ENCODE measurements at regions not wholly inside any gene's neighbourhood (a gene's known extent, or its start where the extent isn't known, plus 50 kb on each side); places are given as distances from the start of the nearest gene placed in this dataset.

DNA sequence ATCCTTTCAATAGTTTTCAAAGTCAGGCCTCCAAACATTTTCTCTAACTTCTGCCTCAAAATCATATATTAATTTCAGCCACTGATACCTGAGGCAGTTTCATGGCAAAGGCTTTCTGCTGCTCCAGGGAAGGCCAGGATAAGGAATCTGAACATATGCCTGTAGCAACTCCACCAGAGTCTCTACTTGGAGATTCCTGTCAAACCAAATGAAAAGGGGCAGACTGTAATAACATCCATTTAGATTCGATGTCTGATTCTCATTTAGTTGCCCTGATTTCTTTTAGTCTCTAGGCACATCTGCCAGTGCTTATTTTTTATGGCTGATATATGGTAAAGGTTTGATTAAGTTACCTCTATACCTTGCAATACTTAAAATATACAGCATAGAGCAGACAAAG is 109.6 kb upstream of the ZNF385D start:
- no peak overlapping the region for H3K27ac Mint-ChIP-seq
- H3K4me3 Mint-ChIP-seq, result no peak overlapping the region
- DNase-seq (no peak), ATAC-seq (no peak)
- H3K9me3 ChIP-seq (ENCODE audit: control insufficient read depth, low read length, poor library complexity, severe bottlenecking), result peaks cover 4% of the 10 kb centered on the region
- no peaks in the 10 kb centered on the region for H3K27me3 Mint-ChIP-seq
- H3K4me1 Mint-ChIP-seq, result no peaks in the 10 kb centered on the region
- no peaks in the 10 kb centered on the region for H3K36me3 Mint-ChIP-seq (ENCODE audit: low read depth)

DNA sequence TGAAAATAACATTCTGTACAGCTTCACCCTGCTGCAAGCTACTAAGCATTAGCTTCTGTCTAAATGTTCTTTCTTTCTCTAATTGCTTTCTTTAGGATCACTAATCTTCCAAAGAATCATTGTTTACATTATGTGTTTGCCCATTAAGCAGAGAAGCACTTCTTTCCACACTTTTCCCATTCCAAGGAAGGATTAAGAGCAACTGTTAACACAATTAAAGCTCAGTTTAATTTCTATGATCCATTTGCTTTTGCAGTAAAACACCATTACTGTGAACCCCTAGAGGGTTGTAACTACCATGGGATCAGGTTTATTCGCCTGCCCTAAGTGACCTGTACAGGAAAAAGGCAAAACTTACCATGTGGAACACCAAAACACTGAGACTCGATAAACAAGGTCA is 125.8 kb upstream of the ZNF385D start:
- Mint-ChIP-seq H3K4me3 (no peak overlapping the region), H3K36me3 (ENCODE audit: low read depth) (no peaks in the 10 kb centered on the region), H3K27me3 (no peaks in the 10 kb centered on the region), H3K27ac (no peak overlapping the region), H3K4me1 (no peaks in the 10 kb centered on the region)
- ATAC-seq, result no peak
- no peak for DNase-seq
- H3K9me3 ChIP-seq (ENCODE audit: control insufficient read depth, low read length, poor library complexity, severe bottlenecking), result no peaks in the 10 kb centered on the region

GRCh38 chr3:21877214-21877754 is 126.3 kb upstream of the ZNF385D start:
- H3K27me3 Mint-ChIP-seq, result no peaks in the 10 kb centered on the region
- no peaks in the 10 kb centered on the region for H3K4me1 Mint-ChIP-seq
- no peak overlapping the region for H3K4me3 Mint-ChIP-seq
- DNase-seq (no peak), ATAC-seq (no peak)
- H3K9me3 ChIP-seq (ENCODE audit: control insufficient read depth, low read length, poor library complexity, severe bottlenecking), result no peaks in the 10 kb centered on the region
- H3K36me3 Mint-ChIP-seq (ENCODE audit: low read depth), result no peaks in the 10 kb centered on the region
- no peak overlapping the region for H3K27ac Mint-ChIP-seq

DNA sequence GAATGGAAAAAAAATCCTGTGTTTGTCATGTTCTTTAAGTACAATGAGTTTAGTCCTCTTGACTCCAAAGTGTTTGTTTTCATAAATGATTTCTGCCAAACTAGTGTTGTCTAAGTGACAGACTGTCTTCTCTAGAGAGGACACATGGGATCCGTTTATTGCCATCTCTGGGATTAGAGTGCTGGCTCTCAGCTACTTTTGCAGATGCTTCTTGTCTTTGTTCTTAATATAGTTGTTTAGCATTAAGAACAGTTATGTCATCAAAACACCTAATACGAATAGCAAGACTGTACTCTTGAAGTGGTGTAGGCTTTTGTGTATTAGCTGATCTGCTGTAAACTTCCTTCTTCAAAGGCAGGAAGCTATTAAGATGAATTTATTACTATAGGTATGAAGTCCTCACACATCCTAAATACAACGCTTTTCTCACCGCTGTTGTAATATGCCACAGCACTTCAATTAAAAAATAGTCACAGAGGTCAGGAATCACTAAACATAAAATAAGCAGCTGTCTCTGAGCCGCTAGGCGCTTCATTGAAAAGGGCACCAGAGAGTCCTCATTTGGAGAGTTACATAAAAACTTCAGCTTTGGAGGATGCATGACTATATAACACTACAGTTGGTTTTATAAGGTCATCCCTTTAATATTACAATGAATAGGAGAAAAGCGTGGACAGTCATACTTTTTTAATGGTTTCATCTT is 128.3 kb upstream of the ZNF385D start:
- Mint-ChIP-seq H3K27ac (no peak overlapping the region), H3K4me1 (no peaks in the 10 kb centered on the region), H3K36me3 (ENCODE audit: low read depth) (no peaks in the 10 kb centered on the region), H3K27me3 (no peaks in the 10 kb centered on the region), H3K4me3 (no peak overlapping the region)
- no peaks in the 10 kb centered on the region for H3K9me3 ChIP-seq (ENCODE audit: control insufficient read depth, low read length, poor library complexity, severe bottlenecking)
- DNase-seq (no peak), ATAC-seq (no peak)

GRCh38 chr3:21888656-21889055 is 137.6 kb upstream of the ZNF385D start:
- Mint-ChIP-seq H3K4me1 (no peaks in the 10 kb centered on the region), H3K27ac (no peak overlapping the region), H3K27me3 (no peaks in the 10 kb centered on the region), H3K4me3 (no peak overlapping the region), H3K36me3 (ENCODE audit: low read depth) (no peaks in the 10 kb centered on the region)
- ATAC-seq (no peak), DNase-seq (no peak)
- no peaks in the 10 kb centered on the region for H3K9me3 ChIP-seq (ENCODE audit: control insufficient read depth, low read length, poor library complexity, severe bottlenecking)

- no peak for ATAC-seq
- Mint-ChIP-seq H3K27me3 (no peaks in the 10 kb centered on the region), H3K36me3 (ENCODE audit: low read depth) (no peaks in the 10 kb centered on the region), H3K27ac (no peak overlapping the region), H3K4me1 (no peaks in the 10 kb centered on the region), H3K4me3 (no peak overlapping the region)
- no peak for DNase-seq
- no peaks in the 10 kb centered on the region for H3K9me3 ChIP-seq (ENCODE audit: control insufficient read depth, low read length, poor library complexity, severe bottlenecking)
These were observed 138.2 kb upstream of the ZNF385D start for GRCh38 chr3:21889166-21889565.

DNA sequence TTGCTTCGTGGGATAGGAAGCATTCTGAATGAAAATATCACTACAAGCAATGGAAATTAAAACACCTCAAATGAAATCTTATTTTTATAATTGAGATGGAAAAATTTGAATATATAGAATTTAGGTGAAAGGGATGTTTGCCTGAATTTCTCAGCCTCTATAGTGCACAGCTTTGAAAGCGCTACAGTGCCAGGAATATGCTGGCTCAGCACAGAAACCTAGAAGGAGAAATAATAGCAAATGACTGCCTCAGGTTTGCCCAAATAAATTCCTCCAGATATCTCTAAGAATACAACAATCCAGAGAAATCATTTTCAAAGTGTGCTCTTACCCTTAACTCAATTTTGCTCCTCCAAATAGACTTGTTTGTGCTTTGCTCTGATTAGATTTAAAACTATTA is 141.1 kb upstream of the ZNF385D start:
- H3K4me3 Mint-ChIP-seq, result no peak overlapping the region
- H3K9me3 ChIP-seq (ENCODE audit: control insufficient read depth, low read length, poor library complexity, severe bottlenecking), result no peaks in the 10 kb centered on the region
- no peaks in the 10 kb centered on the region for H3K36me3 Mint-ChIP-seq (ENCODE audit: low read depth)
- ATAC-seq, result no peak
- H3K27ac Mint-ChIP-seq, result no peak overlapping the region
- no peaks in the 10 kb centered on the region for H3K27me3 Mint-ChIP-seq
- DNase-seq, result no peak
- H3K4me1 Mint-ChIP-seq, result no peaks in the 10 kb centered on the region

GRCh38 chr3:21893242-21893641 is 142.2 kb upstream of the ZNF385D start:
- no peak overlapping the region for H3K27ac Mint-ChIP-seq
- no peak for ATAC-seq
- H3K36me3 Mint-ChIP-seq (ENCODE audit: low read depth), result no peaks in the 10 kb centered on the region
- H3K9me3 ChIP-seq (ENCODE audit: control insufficient read depth, low read length, poor library complexity, severe bottlenecking), result no peaks in the 10 kb centered on the region
- H3K4me1 Mint-ChIP-seq, result no peaks in the 10 kb centered on the region
- DNase-seq, result no peak
- no peak overlapping the region for H3K4me3 Mint-ChIP-seq
- H3K27me3 Mint-ChIP-seq, result no peaks in the 10 kb centered on the region

- Mint-ChIP-seq H3K27me3 (no peaks in the 10 kb centered on the region), H3K27ac (no peak overlapping the region), H3K4me3 (no peak overlapping the region), H3K36me3 (ENCODE audit: low read depth) (no peaks in the 10 kb centered on the region), H3K4me1 (no peaks in the 10 kb centered on the region)
- no peaks in the 10 kb centered on the region for H3K9me3 ChIP-seq (ENCODE audit: control insufficient read depth, low read length, poor library complexity, severe bottlenecking)
- no peak for ATAC-seq
- no peak for DNase-seq
These were observed 143.7 kb upstream of the ZNF385D start for GRCh38 chr3:21894459-21895340.

DNA sequence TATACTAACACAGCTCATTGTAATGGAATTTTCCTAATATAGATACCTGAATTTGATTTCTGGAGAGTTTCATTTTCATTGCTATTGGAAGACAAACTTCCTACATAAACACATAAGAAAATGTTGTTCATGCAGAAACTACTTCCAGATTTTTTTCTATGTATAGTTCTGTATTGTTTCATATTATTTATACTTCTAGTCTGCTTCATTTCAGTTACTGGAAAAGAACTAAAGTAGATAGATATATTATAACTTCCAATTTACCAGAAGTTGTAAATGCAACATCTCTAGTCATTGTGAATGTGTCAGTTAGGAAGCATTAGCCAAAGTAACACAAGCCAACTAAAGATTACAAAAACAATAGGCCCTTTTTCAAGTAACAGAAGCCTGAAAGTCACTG is 147.3 kb upstream of the ZNF385D start:
- ATAC-seq (no peak), DNase-seq (no peak)
- H3K4me3 Mint-ChIP-seq, result no peak overlapping the region
- H3K4me1 Mint-ChIP-seq, result no peaks in the 10 kb centered on the region
- H3K27ac Mint-ChIP-seq, result no peak overlapping the region
- H3K9me3 ChIP-seq (ENCODE audit: control insufficient read depth, low read length, poor library complexity, severe bottlenecking), result no peaks in the 10 kb centered on the region
- H3K36me3 Mint-ChIP-seq (ENCODE audit: low read depth), result no peaks in the 10 kb centered on the region
- H3K27me3 Mint-ChIP-seq, result no peaks in the 10 kb centered on the region

- ATAC-seq (no peak), DNase-seq (no peak)
- no peaks in the 10 kb centered on the region for H3K9me3 ChIP-seq (ENCODE audit: control insufficient read depth, low read length, poor library complexity, severe bottlenecking)
- H3K4me1 Mint-ChIP-seq, result no peaks in the 10 kb centered on the region
- H3K36me3 Mint-ChIP-seq (ENCODE audit: low read depth), result no peaks in the 10 kb centered on the region
- no peak overlapping the region for H3K4me3 Mint-ChIP-seq
- no peak overlapping the region for H3K27ac Mint-ChIP-seq
- H3K27me3 Mint-ChIP-seq, result no peaks in the 10 kb centered on the region
These were observed 150.5 kb upstream of the ZNF385D start for GRCh38 chr3:21901484-21901883.

GRCh38 chr3:21902956-21903355 is 151.9 kb upstream of the ZNF385D start:
- DNase-seq, result no peak
- H3K36me3 Mint-ChIP-seq (ENCODE audit: low read depth), result no peaks in the 10 kb centered on the region
- no peaks in the 10 kb centered on the region for H3K4me1 Mint-ChIP-seq
- no peaks in the 10 kb centered on the region for H3K27me3 Mint-ChIP-seq
- no peaks in the 10 kb centered on the region for H3K9me3 ChIP-seq (ENCODE audit: control insufficient read depth, low read length, poor library complexity, severe bottlenecking)
- no peak overlapping the region for H3K4me3 Mint-ChIP-seq
- ATAC-seq, result no peak
- no peak overlapping the region for H3K27ac Mint-ChIP-seq

- Mint-ChIP-seq H3K4me3 (no peak overlapping the region), H3K27me3 (no peaks in the 10 kb centered on the region), H3K4me1 (no peaks in the 10 kb centered on the region), H3K27ac (no peak overlapping the region), H3K36me3 (ENCODE audit: low read depth) (no peaks in the 10 kb centered on the region)
- ATAC-seq, result no peak
- DNase-seq, result no peak
- H3K9me3 ChIP-seq (ENCODE audit: control insufficient read depth, low read length, poor library complexity, severe bottlenecking), result peaks cover 2% of the 10 kb centered on the region
These were observed 158.1 kb upstream of the ZNF385D start for GRCh38 chr3:21909096-21909495.

Data from T-helper 17 cell (primary cell).